Tibial nerve (tissue), 3 donors: ENCODE measurements at regions not wholly inside any gene's neighbourhood (a gene's known extent, or its start where the extent isn't known, plus 50 kb on each side); places are given as distances from the start of the nearest gene placed in this dataset.

Experiments
- POLR2A ChIP-seq, 2 donors: fragments of 450-650 bp; IDR thresholded peaks; one replicate each; pipeline ENCODE4 v1.6.1; 2017; ENCODE audit warnings: antibody characterized with exemption in 2 of 2, mild to moderate bottlenecking in 2 of 2, moderate library complexity in 2 of 2
- TF ChIP-seq, protein P1 (sequence below), 5 experiments: fragments of 200-600 bp in 3 of 5; fragments of 450-650 bp in 2 of 5; sonication (generic) in 3 of 5; IDR thresholded peaks; one replicate each; pipeline ENCODE4 v1.5.1; 2016 to 2019; ENCODE audit warnings: antibody characterized with exemption in 5 of 5, mild to moderate bottlenecking in 3 of 5, moderate library complexity in 2 of 5

DNA sequence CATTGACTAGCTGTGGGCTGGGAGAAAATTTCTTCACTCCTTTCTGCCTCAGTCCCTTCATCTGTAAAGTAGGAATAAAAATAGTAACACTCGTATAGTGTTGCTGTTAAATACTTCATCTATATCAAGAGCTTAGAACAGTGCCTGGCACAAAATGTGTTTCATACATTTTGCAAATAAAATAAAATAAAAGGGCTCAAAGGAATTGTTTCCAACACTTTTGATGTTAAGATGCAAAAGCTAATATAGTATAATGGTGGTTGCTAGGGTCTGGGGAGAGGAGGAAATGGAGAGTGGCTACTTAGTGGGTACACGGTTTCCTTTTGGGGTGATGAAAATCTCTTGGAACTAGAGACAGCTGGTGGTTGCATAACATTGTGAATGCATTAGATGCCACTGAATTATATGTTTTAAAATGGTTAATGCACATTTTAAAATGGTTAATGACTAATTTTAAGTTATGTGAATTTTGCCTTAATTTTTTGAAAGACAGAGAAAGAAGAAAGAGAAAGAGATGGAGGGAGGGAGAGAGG lies 542.1 kb upstream of the ID2 start:
- TF ChIP-seq, protein P1, sequence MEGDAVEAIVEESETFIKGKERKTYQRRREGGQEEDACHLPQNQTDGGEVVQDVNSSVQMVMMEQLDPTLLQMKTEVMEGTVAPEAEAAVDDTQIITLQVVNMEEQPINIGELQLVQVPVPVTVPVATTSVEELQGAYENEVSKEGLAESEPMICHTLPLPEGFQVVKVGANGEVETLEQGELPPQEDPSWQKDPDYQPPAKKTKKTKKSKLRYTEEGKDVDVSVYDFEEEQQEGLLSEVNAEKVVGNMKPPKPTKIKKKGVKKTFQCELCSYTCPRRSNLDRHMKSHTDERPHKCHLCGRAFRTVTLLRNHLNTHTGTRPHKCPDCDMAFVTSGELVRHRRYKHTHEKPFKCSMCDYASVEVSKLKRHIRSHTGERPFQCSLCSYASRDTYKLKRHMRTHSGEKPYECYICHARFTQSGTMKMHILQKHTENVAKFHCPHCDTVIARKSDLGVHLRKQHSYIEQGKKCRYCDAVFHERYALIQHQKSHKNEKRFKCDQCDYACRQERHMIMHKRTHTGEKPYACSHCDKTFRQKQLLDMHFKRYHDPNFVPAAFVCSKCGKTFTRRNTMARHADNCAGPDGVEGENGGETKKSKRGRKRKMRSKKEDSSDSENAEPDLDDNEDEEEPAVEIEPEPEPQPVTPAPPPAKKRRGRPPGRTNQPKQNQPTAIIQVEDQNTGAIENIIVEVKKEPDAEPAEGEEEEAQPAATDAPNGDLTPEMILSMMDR (IDR thresholded peaks at IDR 0.05), result no peak
- no peak for TF ChIP-seq POLR2A (IDR thresholded peaks at IDR 0.05)
